ENCODE measurements at regions not wholly inside any gene's neighbourhood (a gene's known extent, or its start where the extent isn't known, plus 50 kb on each side); places are given as distances from the start of the nearest gene placed in this dataset.

GRCh38 chr10:121079226-121079625, 228.1 kb downstream of the WDR11 start:
- no peak for DNase-seq (ENCODE audit: low spot score)
- TF ChIP-seq CTCF (IDR thresholded peaks at IDR 0.05; ENCODE audit: extremely low read depth, insufficient read depth, missing control alignments) = no peak
- in situ Hi-C loops (cut with MboI; ENCODE audit: low pct_unique_long_range_greater_than_20kb, low sequenced_read_pairs, unreplicated experiment) = no loop called here

- in situ Hi-C loops (cut with MboI; ENCODE audit: low pct_unique_long_range_greater_than_20kb, low sequenced_read_pairs, unreplicated experiment) = no loop called here
- DNase-seq (ENCODE audit: low spot score) = no peak
- no peak for TF ChIP-seq CTCF (IDR thresholded peaks at IDR 0.05; ENCODE audit: extremely low read depth, insufficient read depth, missing control alignments)
These were observed 229.2 kb downstream of the WDR11 start for GRCh38 chr10:121080281-121080891.

- in situ Hi-C loops (cut with MboI; ENCODE audit: low pct_unique_long_range_greater_than_20kb, low sequenced_read_pairs, unreplicated experiment) = no loop called here
- no peak for DNase-seq (ENCODE audit: low spot score)
- TF ChIP-seq CTCF (IDR thresholded peaks at IDR 0.05; ENCODE audit: extremely low read depth, insufficient read depth, missing control alignments) = no peak
These were observed 230.1 kb downstream of the WDR11 start for GRCh38 chr10:121081306-121081705.

- no peak for TF ChIP-seq CTCF (IDR thresholded peaks at IDR 0.05; ENCODE audit: extremely low read depth, insufficient read depth, missing control alignments)
- DNase-seq (ENCODE audit: low spot score) = no peak
- in situ Hi-C loops (cut with MboI; ENCODE audit: low pct_unique_long_range_greater_than_20kb, low sequenced_read_pairs, unreplicated experiment) = no loop called here
These were observed 231.8 kb downstream of the WDR11 start for GRCh38 chr10:121082984-121083383.

GRCh38 chr10:121084016-121084674, 233.0 kb downstream of the WDR11 start:
- no peak for DNase-seq (ENCODE audit: low spot score)
- in situ Hi-C loops (cut with MboI; ENCODE audit: low pct_unique_long_range_greater_than_20kb, low sequenced_read_pairs, unreplicated experiment) = no loop called here
- no peak for TF ChIP-seq CTCF (IDR thresholded peaks at IDR 0.05; ENCODE audit: extremely low read depth, insufficient read depth, missing control alignments)

- in situ Hi-C loops (cut with MboI; ENCODE audit: low pct_unique_long_range_greater_than_20kb, low sequenced_read_pairs, unreplicated experiment) = no loop called here
- TF ChIP-seq CTCF (IDR thresholded peaks at IDR 0.05; ENCODE audit: extremely low read depth, insufficient read depth, missing control alignments) = no peak
- no peak for DNase-seq (ENCODE audit: low spot score)
These were observed 233.5 kb downstream of the WDR11 start for GRCh38 chr10:121084675-121085070.
